ENCODE measurements at regions not wholly inside any gene's neighbourhood (a gene's known extent, or its start where the extent isn't known, plus 50 kb on each side); places are given as distances from the start of the nearest gene placed in this dataset.

- Mint-ChIP-seq H3K4me1 (no peaks in the 10 kb centered on the region), H3K4me3 (no peak overlapping the region)
- no peak for ATAC-seq
Observed at GRCh38 chr10:108735380-108735779, 1187.9 kb downstream of the XPNPEP1 start.

GRCh38 chr10:108721874-108722273, 1201.4 kb downstream of the XPNPEP1 start:
- no peaks in the 10 kb centered on the region for H3K27me3 Mint-ChIP-seq
- no peaks in the 10 kb centered on the region for H3K4me1 Mint-ChIP-seq
- no peak overlapping the region for H3K4me3 Mint-ChIP-seq
- H3K27ac Mint-ChIP-seq = no peak overlapping the region
- DNase-seq = no peak
- H3K9me3 Mint-ChIP-seq = peaks cover 20 to 44% of the 10 kb centered on the region in 2 donors
- ATAC-seq = no peak

More at GRCh38 chr10:108735380-108735779, 1187.9 kb downstream of the XPNPEP1 start:
- DNase-seq = no peak
- Mint-ChIP-seq H3K27me3 (no peaks in the 10 kb centered on the region), H3K9me3 (peaks cover 6 to 33% of the 10 kb centered on the region in 2 donors), H3K27ac (no peak overlapping the region)

- H3K4me1 Mint-ChIP-seq = no peaks in the 10 kb centered on the region
- DNase-seq (no peak), ATAC-seq (no peak)
- peaks cover 27 to 49% of the 10 kb centered on the region in 2 donors for H3K9me3 Mint-ChIP-seq
- H3K27me3 Mint-ChIP-seq = no peaks in the 10 kb centered on the region
- H3K27ac Mint-ChIP-seq = no peak overlapping the region
- H3K4me3 Mint-ChIP-seq = no peak overlapping the region
Observed at GRCh38 chr10:108716352-108716751, 1207.0 kb downstream of the XPNPEP1 start.

GRCh38 chr10:108709927-108710722, 1213.2 kb downstream of the XPNPEP1 start:
- Mint-ChIP-seq H3K27me3 (no peaks in the 10 kb centered on the region), H3K4me1 (no peaks in the 10 kb centered on the region), H3K27ac (no peak overlapping the region), H3K9me3 (peaks cover 11 to 38% of the 10 kb centered on the region in 2 donors), H3K4me3 (no peak overlapping the region)
- DNase-seq (no peak), ATAC-seq (no peak)

- Mint-ChIP-seq H3K4me3 (no peak overlapping the region), H3K4me1 (no peaks in the 10 kb centered on the region), H3K27ac (no peak overlapping the region), H3K9me3 (peaks cover 5 to 28% of the 10 kb centered on the region in 2 donors), H3K27me3 (no peaks in the 10 kb centered on the region)
- no peak for ATAC-seq
- DNase-seq = no peak
Observed at GRCh38 chr10:108708363-108708762, 1214.9 kb downstream of the XPNPEP1 start.

- Mint-ChIP-seq H3K4me1 (no peaks in the 10 kb centered on the region), H3K9me3 (peaks cover 4 to 7% of the 10 kb centered on the region in 2 donors), H3K27me3 (no peaks in the 10 kb centered on the region), H3K27ac (no peak overlapping the region), H3K4me3 (no peak overlapping the region)
- DNase-seq (no peak), ATAC-seq (no peak)
Observed at GRCh38 chr10:108696792-108697477, 1226.4 kb downstream of the XPNPEP1 start.

GRCh38 chr10:108691126-108691525, 1232.2 kb downstream of the XPNPEP1 start:
- DNase-seq = no peak
- H3K9me3 Mint-ChIP-seq = peaks cover 7 to 11% of the 10 kb centered on the region in 2 donors
- peak overlapping the region in 1 of 2 donors; percentile 89 for H3K27ac Mint-ChIP-seq
- H3K27me3 Mint-ChIP-seq = no peaks in the 10 kb centered on the region
- ATAC-seq = no peak
- H3K4me3 Mint-ChIP-seq = no peak overlapping the region
- H3K4me1 Mint-ChIP-seq = no peaks in the 10 kb centered on the region

GRCh38 chr10:108690530-108690929, 1232.8 kb downstream of the XPNPEP1 start:
- Mint-ChIP-seq H3K9me3 (peaks cover 7 to 11% of the 10 kb centered on the region in 2 donors), H3K4me1 (no peaks in the 10 kb centered on the region), H3K4me3 (no peak overlapping the region), H3K27ac (no peak overlapping the region), H3K27me3 (no peaks in the 10 kb centered on the region)
- DNase-seq = no peak
- ATAC-seq = no peak

GRCh38 chr10:108689891-108690290, 1233.4 kb downstream of the XPNPEP1 start:
- Mint-ChIP-seq H3K4me1 (no peaks in the 10 kb centered on the region), H3K4me3 (no peak overlapping the region), H3K27me3 (no peaks in the 10 kb centered on the region), H3K27ac (no peak overlapping the region), H3K9me3 (peaks cover 4 to 11% of the 10 kb centered on the region in 2 donors)
- no peak for ATAC-seq
- DNase-seq = no peak

- Mint-ChIP-seq H3K9me3 (peaks cover 4 to 7% of the 10 kb centered on the region in 2 donors), H3K27ac (no peak overlapping the region), H3K27me3 (no peaks in the 10 kb centered on the region), H3K4me3 (no peak overlapping the region), H3K4me1 (no peaks in the 10 kb centered on the region)
- DNase-seq (no peak), ATAC-seq (no peak)
Observed at GRCh38 chr10:108688314-108688713, 1235.0 kb downstream of the XPNPEP1 start.

- Mint-ChIP-seq H3K4me1 (no peaks in the 10 kb centered on the region), H3K27me3 (no peaks in the 10 kb centered on the region), H3K9me3 (peaks cover 4 to 7% of the 10 kb centered on the region in 2 donors), H3K4me3 (no peak overlapping the region), H3K27ac (no peak overlapping the region)
- DNase-seq = no peak
- ATAC-seq = no peak
Observed at GRCh38 chr10:108685863-108686531, 1237.3 kb downstream of the XPNPEP1 start.

GRCh38 chr10:108684431-108684830, 1238.9 kb downstream of the XPNPEP1 start:
- Mint-ChIP-seq H3K4me1 (no peaks in the 10 kb centered on the region), H3K4me3 (no peak overlapping the region), H3K27ac (no peak overlapping the region), H3K27me3 (no peaks in the 10 kb centered on the region), H3K9me3 (peaks cover 4 to 7% of the 10 kb centered on the region in 2 donors)
- DNase-seq = no peak
- no peak for ATAC-seq

GRCh38 chr10:108673741-108674140, 1249.6 kb downstream of the XPNPEP1 start:
- H3K27ac Mint-ChIP-seq = no peak overlapping the region
- H3K4me1 Mint-ChIP-seq = no peaks in the 10 kb centered on the region
- ATAC-seq = no peak
- no peak overlapping the region for H3K4me3 Mint-ChIP-seq
- H3K9me3 Mint-ChIP-seq = peaks cover 3 to 8% of the 10 kb centered on the region in 2 donors
- DNase-seq = no peak
- H3K27me3 Mint-ChIP-seq = no peaks in the 10 kb centered on the region

- DNase-seq = no peak
- ATAC-seq = no peak
- H3K4me3 Mint-ChIP-seq = no peak overlapping the region
- no peaks in the 10 kb centered on the region for H3K27me3 Mint-ChIP-seq
- no peaks in the 10 kb centered on the region for H3K9me3 Mint-ChIP-seq
- H3K4me1 Mint-ChIP-seq = no peaks in the 10 kb centered on the region
- no peak overlapping the region for H3K27ac Mint-ChIP-seq
Observed at GRCh38 chr10:108663587-108663986, 1259.7 kb downstream of the XPNPEP1 start.

GRCh38 chr10:108662975-108663374, 1260.3 kb downstream of the XPNPEP1 start:
- Mint-ChIP-seq H3K27ac (no peak overlapping the region), H3K27me3 (no peaks in the 10 kb centered on the region), H3K9me3 (no peaks in the 10 kb centered on the region), H3K4me3 (no peak overlapping the region), H3K4me1 (no peaks in the 10 kb centered on the region)
- no peak for ATAC-seq
- no peak for DNase-seq

GRCh38 chr10:108655057-108655456, 1268.3 kb downstream of the XPNPEP1 start:
- Mint-ChIP-seq H3K4me3 (no peak overlapping the region), H3K4me1 (no peaks in the 10 kb centered on the region), H3K27ac (no peak overlapping the region), H3K27me3 (no peaks in the 10 kb centered on the region), H3K9me3 (peaks cover 5 to 7% of the 10 kb centered on the region in 2 donors)
- DNase-seq = no peak
- no peak for ATAC-seq

Data from stimulated activated naive CD8-positive, alpha-beta T cell treated with anti-CD3 and anti-CD28 coated beads, Interleukin-15, amount 100 ng/mL, for 72 hours (primary cell).